ENCODE measurements at regions not wholly inside any gene's neighbourhood (a gene's known extent, or its start where the extent isn't known, plus 50 kb on each side); places are given as distances from the start of the nearest gene placed in this dataset.
"Not testable (repeated sequence)": the region's sequence is repeated elsewhere in the genome, so short reads cannot be mapped to it uniquely, and the experiment has no call there.

- DNase-seq (ENCODE audit: low spot score) = no peak
Observed at GRCh38 chr15:77862651-77863104, 214.8 kb downstream of the TBC1D2B start.

- DNase-seq (ENCODE audit: low spot score) = not testable (repeated sequence)
Observed at GRCh38 chr15:77861997-77862635, 215.4 kb downstream of the TBC1D2B start.

- no peak for DNase-seq (ENCODE audit: low spot score)
Observed at GRCh38 chr15:77860071-77860691, 217.3 kb downstream of the TBC1D2B start.

GRCh38 chr15:77859491-77860060, 217.9 kb downstream of the TBC1D2B start:
- DNase-seq (ENCODE audit: low spot score) = no peak

- no peak for DNase-seq (ENCODE audit: low spot score)
Observed at GRCh38 chr15:77858792-77859490, 218.6 kb downstream of the TBC1D2B start.

- DNase-seq (ENCODE audit: low spot score) = no peak
Observed at GRCh38 chr15:77857419-77857818, 220.1 kb downstream of the TBC1D2B start.

- no peak for DNase-seq (ENCODE audit: low spot score)
Observed at GRCh38 chr15:77856705-77857346, 220.7 kb downstream of the TBC1D2B start.

- DNase-seq (ENCODE audit: low spot score) = no peak
Observed at GRCh38 chr15:77855871-77856270, 221.6 kb downstream of the TBC1D2B start.

- DNase-seq (ENCODE audit: low spot score) = no peak
Observed at GRCh38 chr15:77854980-77855379, 222.3 kb upstream of the LINGO1 start.

- no peak for DNase-seq (ENCODE audit: low spot score)
Observed at GRCh38 chr15:77853910-77854309, 221.2 kb upstream of the LINGO1 start.

- DNase-seq (ENCODE audit: low spot score) = no peak
Observed at GRCh38 chr15:77853008-77853328, 220.3 kb upstream of the LINGO1 start.

- DNase-seq (ENCODE audit: low spot score) = no peak
Observed at GRCh38 chr15:77852241-77853007, 219.7 kb upstream of the LINGO1 start.

GRCh38 chr15:77851691-77852090, 219.0 kb upstream of the LINGO1 start:
- DNase-seq (ENCODE audit: low spot score) = no peak

GRCh38 chr15:77851086-77851485, 218.4 kb upstream of the LINGO1 start:
- DNase-seq (ENCODE audit: low spot score) = no peak

GRCh38 chr15:77846986-77847385, 214.3 kb upstream of the LINGO1 start:
- no peak for DNase-seq (ENCODE audit: low spot score)

GRCh38 chr15:77846360-77846759, 213.6 kb upstream of the LINGO1 start:
- no peak for DNase-seq (ENCODE audit: low spot score)

GRCh38 chr15:77844798-77845446, 212.2 kb upstream of the LINGO1 start:
- no peak for DNase-seq (ENCODE audit: low spot score)

GRCh38 chr15:77843546-77843945, 210.8 kb upstream of the LINGO1 start:
- no peak for DNase-seq (ENCODE audit: low spot score)

- peak; percentile 56 for DNase-seq (ENCODE audit: low spot score)
Observed at GRCh38 chr15:77840991-77841775, 208.5 kb upstream of the LINGO1 start.

Measured in umbilical cord (tissue), 1 donor.